GM12873 (cell line): ENCODE measurements at regions not wholly inside any gene's neighbourhood (a gene's known extent, or its start where the extent isn't known, plus 50 kb on each side); places are given as distances from the start of the nearest gene placed in this dataset.

Source experiments
- CTCF ChIP-seq: IDR thresholded peaks from 2 replicates; pipeline ENCODE4 v1.5.1; 2012; ENCODE audit warnings: low read depth, mild to moderate bottlenecking, moderate library complexity, low read length, control low read depth; ENCODE audit not compliant: insufficient read depth; ENCODE audit errors: missing control alignments

DNA sequence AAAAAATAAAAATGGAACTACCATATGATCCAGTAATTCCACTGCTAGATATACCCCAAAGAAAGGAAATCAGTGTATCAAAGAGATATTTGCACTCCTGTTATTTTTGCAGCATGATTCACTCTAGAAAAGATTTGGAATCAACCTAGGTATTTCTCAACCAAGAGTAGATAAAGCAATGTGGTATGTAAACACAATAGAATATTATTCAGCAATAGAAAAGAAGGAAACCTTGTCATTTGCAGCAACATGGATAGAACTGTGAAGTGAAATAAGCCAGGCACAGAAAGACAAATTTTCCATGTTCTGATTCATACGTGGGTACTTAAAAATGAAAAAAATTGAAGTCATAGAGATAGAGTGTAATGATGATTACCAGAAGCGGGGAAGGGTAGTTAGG, 362.3 kb upstream of the EPHA5 start:
- TF ChIP-seq CTCF = no peak

GRCh38 chr4:66028668-66029067, 358.4 kb upstream of the EPHA5 start:
- TF ChIP-seq CTCF = no peak

DNA sequence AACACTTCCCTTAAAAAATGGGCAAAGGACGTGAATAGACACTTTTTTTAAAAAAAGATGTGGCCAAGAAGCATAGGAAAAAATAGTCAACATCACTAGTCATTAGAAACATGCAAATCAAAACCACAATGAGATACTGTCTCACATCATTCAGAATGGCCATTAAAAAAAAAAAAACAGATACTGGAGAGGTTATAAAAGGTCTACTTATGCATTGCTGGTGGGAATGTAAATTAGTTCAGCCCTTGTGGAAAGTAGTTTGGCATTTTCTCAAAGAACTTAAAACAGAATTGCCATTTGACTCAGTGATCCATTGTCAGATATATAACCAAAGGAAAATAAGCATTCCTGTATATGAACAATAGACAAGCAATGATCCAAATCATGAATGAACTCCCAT, 352.8 kb upstream of the EPHA5 start:
- TF ChIP-seq CTCF = no peak

DNA sequence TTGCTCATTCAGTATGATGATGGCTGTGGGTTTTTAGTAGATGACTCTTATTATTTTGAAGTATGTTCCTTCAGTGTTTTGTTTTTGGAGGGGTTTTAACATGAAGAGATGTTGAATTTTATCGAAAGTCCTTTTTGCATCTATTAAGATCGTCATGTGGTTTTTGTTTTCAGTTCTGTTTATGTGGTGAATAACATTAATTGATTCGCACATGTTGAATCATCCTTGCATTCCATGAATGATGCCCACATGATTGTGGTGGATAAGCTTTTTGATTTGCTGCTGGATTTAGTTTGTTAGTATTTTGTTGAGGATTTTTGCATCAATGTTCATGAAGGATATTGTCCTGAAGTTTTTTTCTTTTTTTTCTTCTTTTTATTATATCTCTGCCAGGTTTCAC, 347.4 kb upstream of the EPHA5 start:
- TF ChIP-seq CTCF = no peak

GRCh38 chr4:66016240-66016639, 346.0 kb upstream of the EPHA5 start:
- TF ChIP-seq CTCF = no peak

GRCh38 chr4:66014146-66014765, 344.0 kb upstream of the EPHA5 start:
- no peak for TF ChIP-seq CTCF

GRCh38 chr4:66000510-66001117, 330.3 kb upstream of the EPHA5 start:
- TF ChIP-seq CTCF = no peak

GRCh38 chr4:65999518-65999871, 329.2 kb upstream of the EPHA5 start:
- no peak for TF ChIP-seq CTCF
